ENCODE measurements at regions not wholly inside any gene's neighbourhood (a gene's known extent, or its start where the extent isn't known, plus 50 kb on each side); places are given as distances from the start of the nearest gene placed in this dataset.

- intact Hi-C loops (cut with DNase I): no loop called here
- no peaks in the 10 kb centered on the region for H3K27me3 ChIP-seq
- no peaks in the 10 kb centered on the region for H3K36me3 ChIP-seq
- no peak for ATAC-seq
- no peak for DNase-seq
- H3K4me3 ChIP-seq: no peak overlapping the region
- H3K4me1 ChIP-seq: peaks cover 5% of the 10 kb centered on the region
- TF ChIP-seq, protein P1, sequence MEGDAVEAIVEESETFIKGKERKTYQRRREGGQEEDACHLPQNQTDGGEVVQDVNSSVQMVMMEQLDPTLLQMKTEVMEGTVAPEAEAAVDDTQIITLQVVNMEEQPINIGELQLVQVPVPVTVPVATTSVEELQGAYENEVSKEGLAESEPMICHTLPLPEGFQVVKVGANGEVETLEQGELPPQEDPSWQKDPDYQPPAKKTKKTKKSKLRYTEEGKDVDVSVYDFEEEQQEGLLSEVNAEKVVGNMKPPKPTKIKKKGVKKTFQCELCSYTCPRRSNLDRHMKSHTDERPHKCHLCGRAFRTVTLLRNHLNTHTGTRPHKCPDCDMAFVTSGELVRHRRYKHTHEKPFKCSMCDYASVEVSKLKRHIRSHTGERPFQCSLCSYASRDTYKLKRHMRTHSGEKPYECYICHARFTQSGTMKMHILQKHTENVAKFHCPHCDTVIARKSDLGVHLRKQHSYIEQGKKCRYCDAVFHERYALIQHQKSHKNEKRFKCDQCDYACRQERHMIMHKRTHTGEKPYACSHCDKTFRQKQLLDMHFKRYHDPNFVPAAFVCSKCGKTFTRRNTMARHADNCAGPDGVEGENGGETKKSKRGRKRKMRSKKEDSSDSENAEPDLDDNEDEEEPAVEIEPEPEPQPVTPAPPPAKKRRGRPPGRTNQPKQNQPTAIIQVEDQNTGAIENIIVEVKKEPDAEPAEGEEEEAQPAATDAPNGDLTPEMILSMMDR (IDR thresholded peaks at IDR 0.05): no peak
- no peak overlapping the region for H3K27ac ChIP-seq
- H3K9me3 ChIP-seq: no peaks in the 10 kb centered on the region
Observed at GRCh38 chr19:30722761-30723160, 350.6 kb downstream of the ZNF536 start.

- peaks cover 5% of the 10 kb centered on the region for H3K4me1 ChIP-seq
- H3K27me3 ChIP-seq: no peaks in the 10 kb centered on the region
- ATAC-seq: no peak
- H3K9me3 ChIP-seq: no peaks in the 10 kb centered on the region
- no peak overlapping the region for H3K4me3 ChIP-seq
- H3K36me3 ChIP-seq: no peaks in the 10 kb centered on the region
- DNase-seq: no peak
- TF ChIP-seq, protein P1 (IDR thresholded peaks at IDR 0.05): no peak
- H3K27ac ChIP-seq: no peak overlapping the region
- intact Hi-C loops (cut with DNase I): no loop called here
Observed at GRCh38 chr19:30722186-30722585, 350.0 kb downstream of the ZNF536 start.

DNA sequence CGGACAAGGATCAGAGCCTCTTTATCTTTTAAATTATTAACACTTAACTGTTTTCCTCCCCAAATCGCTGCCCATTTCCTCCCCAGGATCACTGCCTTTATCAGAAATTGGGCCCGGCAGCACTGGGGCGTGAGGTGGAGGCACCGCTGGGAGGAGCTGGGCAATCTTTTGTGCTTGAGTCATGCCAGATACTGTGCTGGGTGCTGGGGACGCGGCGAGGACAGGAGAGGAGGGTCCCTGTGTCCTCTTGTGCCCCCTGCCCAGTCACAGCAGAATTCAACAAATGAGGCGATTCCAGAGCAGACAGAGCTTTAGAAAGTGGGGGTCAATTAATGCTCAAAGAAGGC is 347.8 kb downstream of the ZNF536 start:
- peak; percentile 16 for ATAC-seq
- intact Hi-C loops (cut with DNase I): no loop called here

GRCh38 chr19:30719189-30719998 is 347.2 kb downstream of the ZNF536 start:
- ATAC-seq: peak; percentile 88
- Histone ChIP-seq H3K27ac (peak overlapping the region; percentile 74), H3K9me3 (no peaks in the 10 kb centered on the region), H3K4me1 (peaks cover 5% of the 10 kb centered on the region), H3K27me3 (no peaks in the 10 kb centered on the region), H3K36me3 (no peaks in the 10 kb centered on the region), H3K4me3 (peak overlapping the region; percentile 65)
- intact Hi-C loops (cut with DNase I): no loop called here
- TF ChIP-seq, protein P1 (IDR thresholded peaks at IDR 0.05): no peak
- DNase-seq: peak; percentile 75

More for the DNA sequence above, 347.8 kb downstream of the ZNF536 start:
- TF ChIP-seq, protein P1 (IDR thresholded peaks at IDR 0.05): no peak
- Histone ChIP-seq H3K9me3 (no peaks in the 10 kb centered on the region), H3K4me3 (peak overlapping the region; percentile 65), H3K4me1 (peaks cover 5% of the 10 kb centered on the region), H3K27ac (peak overlapping the region; percentile 74), H3K36me3 (no peaks in the 10 kb centered on the region), H3K27me3 (no peaks in the 10 kb centered on the region)
- DNase-seq: no peak

GRCh38 chr19:30718707-30719106 is 346.5 kb downstream of the ZNF536 start:
- intact Hi-C loops (cut with DNase I): no loop called here

More at GRCh38 chr19:30718707-30719106, 346.5 kb downstream of the ZNF536 start:
- Histone ChIP-seq H3K4me3 (peak overlapping the region; percentile 65), H3K27me3 (no peaks in the 10 kb centered on the region), H3K27ac (peak overlapping the region; percentile 74), H3K4me1 (peaks cover 5% of the 10 kb centered on the region), H3K9me3 (no peaks in the 10 kb centered on the region), H3K36me3 (no peaks in the 10 kb centered on the region)
- no peak for DNase-seq
- ATAC-seq: peak; percentile 19
- TF ChIP-seq, protein P1 (IDR thresholded peaks at IDR 0.05): no peak
